ENCODE measurements at regions not wholly inside any gene's neighbourhood (a gene's known extent, or its start where the extent isn't known, plus 50 kb on each side); places are given as distances from the start of the nearest gene placed in this dataset.

DNA sequence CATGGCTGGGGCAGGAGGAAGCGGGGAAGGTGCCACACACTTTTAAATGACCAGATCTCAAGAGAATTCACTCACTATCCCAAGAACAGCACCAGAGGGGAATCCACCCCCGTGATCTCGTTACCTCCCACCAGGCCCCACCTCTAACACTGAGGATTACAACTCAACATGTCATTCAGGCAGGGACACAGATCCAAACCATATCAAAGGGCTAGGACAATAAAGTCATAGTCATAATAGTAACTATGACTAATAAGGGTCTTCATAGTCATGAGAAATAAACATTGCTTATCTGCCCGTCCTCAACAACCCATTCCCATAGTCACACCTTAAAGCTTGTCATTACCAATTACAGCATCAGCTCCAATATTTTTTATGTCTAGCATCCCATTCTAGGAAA lies 65.3 kb upstream of the SMC2 start:
- no peak overlapping the region for H2AFZ ChIP-seq (ENCODE audit: low read depth, low read length, poor library complexity, severe bottlenecking)
- POLR2A ChIA-PET: no interaction called here
- H3K27me3 ChIP-seq (ENCODE audit: insufficient read depth, low read length): no peaks in the 10 kb centered on the region
- intact Hi-C loops (cut with micrococcal nuclease): no loop called here
- RAD21 ChIA-PET (ENCODE audit: low non-redundant PET in 1 of 2, low total read pairs in 2 of 2, uncharacterized antibody in 2 of 2, unreplicated experiment in 2 of 2): no interaction called here
- no peaks in the 10 kb centered on the region for H3K79me2 ChIP-seq (ENCODE audit: insufficient read depth, low read length)
- CTCF ChIA-PET: no interaction called here
- no peak for DNase-seq (ENCODE audit: low read depth, low spot score)
- no peak for ATAC-seq
- no TSS peak for BruUV-seq (replicated peaks)
- no peaks in the 10 kb centered on the region; the same call in 1 of the 2 replicates for H4K20me1 ChIP-seq (ENCODE audit: insufficient read depth)
- H3K4me3 ChIP-seq (replicated peaks in 1 of 2; ENCODE audit: low read depth in 1 of 2, low read length in 2 of 2): no peak overlapping the region
- H3K9me3 ChIP-seq (ENCODE audit: control insufficient read depth in 1 of 2, insufficient read depth in 1 of 2, low read depth in 1 of 2, low read length in 2 of 2): no peaks in the 10 kb centered on the region
- H3K9me2 ChIP-seq (ENCODE audit: insufficient read depth): no peaks in the 10 kb centered on the region
- H3K4me2 ChIP-seq (ENCODE audit: low read length): no peak overlapping the region
- TF ChIP-seq EZH2 (IDR thresholded peaks at IDR 0.05): no peak
- TF ChIP-seq, protein P1, sequence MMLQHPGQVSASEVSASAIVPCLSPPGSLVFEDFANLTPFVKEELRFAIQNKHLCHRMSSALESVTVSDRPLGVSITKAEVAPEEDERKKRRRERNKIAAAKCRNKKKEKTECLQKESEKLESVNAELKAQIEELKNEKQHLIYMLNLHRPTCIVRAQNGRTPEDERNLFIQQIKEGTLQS (IDR thresholded peaks at IDR 0.05): no peak
- TF ChIP-seq SRF (IDR thresholded peaks at IDR 0.05; ENCODE audit: low read depth): no peak
- no peak for TF ChIP-seq ZNF274 (IDR thresholded peaks at IDR 0.05; ENCODE audit: low read depth, low read length)
- no peak for TF ChIP-seq EGR1 (IDR thresholded peaks at IDR 0.05; ENCODE audit: low read depth)
- TF ChIP-seq YY1 (IDR thresholded peaks at IDR 0.05; ENCODE audit: extremely low read depth, insufficient replicate concordance, low read depth, low read length): no peak
- TF ChIP-seq POLR2AphosphoS5 (IDR thresholded peaks at IDR 0.05; ENCODE audit: low read depth, low read length): no peak
- TF ChIP-seq ZFX (IDR thresholded peaks at IDR 0.05): no peak
- TF ChIP-seq, protein P2, sequence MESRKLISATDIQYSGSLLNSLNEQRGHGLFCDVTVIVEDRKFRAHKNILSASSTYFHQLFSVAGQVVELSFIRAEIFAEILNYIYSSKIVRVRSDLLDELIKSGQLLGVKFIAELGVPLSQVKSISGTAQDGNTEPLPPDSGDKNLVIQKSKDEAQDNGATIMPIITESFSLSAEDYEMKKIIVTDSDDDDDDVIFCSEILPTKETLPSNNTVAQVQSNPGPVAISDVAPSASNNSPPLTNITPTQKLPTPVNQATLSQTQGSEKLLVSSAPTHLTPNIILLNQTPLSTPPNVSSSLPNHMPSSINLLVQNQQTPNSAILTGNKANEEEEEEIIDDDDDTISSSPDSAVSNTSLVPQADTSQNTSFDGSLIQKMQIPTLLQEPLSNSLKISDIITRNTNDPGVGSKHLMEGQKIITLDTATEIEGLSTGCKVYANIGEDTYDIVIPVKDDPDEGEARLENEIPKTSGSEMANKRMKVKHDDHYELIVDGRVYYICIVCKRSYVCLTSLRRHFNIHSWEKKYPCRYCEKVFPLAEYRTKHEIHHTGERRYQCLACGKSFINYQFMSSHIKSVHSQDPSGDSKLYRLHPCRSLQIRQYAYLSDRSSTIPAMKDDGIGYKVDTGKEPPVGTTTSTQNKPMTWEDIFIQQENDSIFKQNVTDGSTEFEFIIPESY (IDR thresholded peaks at IDR 0.05; ENCODE audit: extremely low read depth, insufficient replicate concordance, low read length): no peak
- no peak for TF ChIP-seq JUND (IDR thresholded peaks at IDR 0.05)
- TF ChIP-seq ELF1 (IDR thresholded peaks at IDR 0.05; ENCODE audit: borderline replicate concordance, low read depth): no peak
- no peak for TF ChIP-seq RAD21 (IDR thresholded peaks at IDR 0.05; ENCODE audit: low read depth)
- TF ChIP-seq SP1 (IDR thresholded peaks at IDR 0.05; ENCODE audit: low read depth): no peak
- H3K36me3 ChIP-seq (ENCODE audit: control insufficient read depth in 1 of 2, insufficient read depth in 2 of 2, low read length in 2 of 2): no peaks in the 10 kb centered on the region
- H3K27ac ChIP-seq (ENCODE audit: low read depth, low read length): no peak overlapping the region
- no peaks in the 10 kb centered on the region for H3K4me1 ChIP-seq (ENCODE audit: control insufficient read depth in 1 of 2, insufficient read depth in 2 of 2, low read length in 2 of 2)
- no peak overlapping the region for H3K9ac ChIP-seq (ENCODE audit: low read length)
